Kidney glomerular epithelial cell (primary cell): ENCODE measurements at regions not wholly inside any gene's neighbourhood (a gene's known extent, or its start where the extent isn't known, plus 50 kb on each side); places are given as distances from the start of the nearest gene placed in this dataset.

Experiments
- DNase-seq: peaks from one replicate; lab custom pipeline; 2025; lab: John Stamatoyannopoulos, UW

- no peak for DNase-seq
These were observed 194.8 kb upstream of the PRSS16 start for GRCh38 chr6:27052731-27053082.

GRCh38 chr6:27053738-27054137 lies 193.8 kb upstream of the PRSS16 start:
- DNase-seq, result peak; percentile 41

- no peak for DNase-seq
These were observed 190.9 kb upstream of the PRSS16 start for GRCh38 chr6:27056615-27057014.

DNA sequence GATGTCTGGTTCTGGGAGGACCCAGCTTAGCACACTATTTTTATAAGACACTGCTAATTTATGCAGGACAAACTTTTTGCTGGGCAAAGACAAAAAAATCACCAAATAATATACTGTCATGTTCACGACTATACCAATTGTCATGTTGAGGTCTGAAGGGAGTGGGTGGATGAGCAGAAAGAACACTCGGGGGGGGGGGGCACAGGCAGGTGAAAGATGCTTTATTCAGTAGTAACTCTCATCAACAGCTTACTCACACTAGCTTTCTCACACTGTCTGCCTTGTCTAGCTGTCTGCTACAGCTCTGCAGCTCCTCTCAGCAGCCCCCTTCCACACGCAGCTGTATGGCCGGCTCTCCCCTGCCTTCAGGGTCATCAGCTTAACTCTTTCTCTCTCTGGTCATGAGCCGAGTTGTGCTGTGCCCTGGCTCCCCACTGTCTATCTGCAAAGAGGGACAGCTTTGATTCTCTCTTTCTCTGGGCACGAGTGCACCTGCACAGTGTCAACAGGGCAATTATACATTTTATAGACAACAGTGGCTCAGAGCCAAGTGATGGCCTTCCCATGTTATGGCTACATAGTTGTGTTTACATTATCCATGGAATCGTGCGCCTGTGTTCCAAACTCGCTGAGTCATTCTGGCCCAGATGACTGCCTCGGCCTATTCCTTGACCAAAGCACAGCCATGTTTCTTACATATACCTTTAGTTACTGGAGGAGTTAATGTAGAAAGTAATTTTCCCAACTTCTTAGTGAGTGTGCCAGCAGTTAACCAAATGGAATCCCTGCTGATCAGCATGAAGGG lies 187.7 kb upstream of the PRSS16 start:
- DNase-seq, result no peak

- no peak for DNase-seq
These were observed 186.1 kb upstream of the PRSS16 start for GRCh38 chr6:27061235-27061993.

GRCh38 chr6:27062755-27063154 lies 184.7 kb upstream of the PRSS16 start:
- no peak for DNase-seq

DNA sequence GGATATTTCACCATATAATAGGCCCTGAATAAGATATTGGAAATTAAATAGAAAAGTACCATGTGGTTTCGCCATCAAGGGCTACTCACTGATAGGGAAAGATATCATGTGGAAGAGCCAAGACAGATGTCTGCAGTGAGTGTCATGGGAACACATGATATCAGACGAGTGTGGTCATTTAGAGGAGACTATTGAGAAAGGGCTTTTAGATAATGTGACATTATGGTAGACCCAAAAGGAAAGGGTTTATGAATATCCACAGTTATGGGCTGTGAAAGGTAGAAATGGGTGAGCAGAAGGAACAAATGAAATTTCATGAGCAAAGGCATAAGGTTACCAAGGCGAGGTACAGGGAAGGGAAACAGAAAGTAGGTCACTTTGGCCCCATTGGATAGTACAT lies 182.3 kb upstream of the PRSS16 start:
- no peak for DNase-seq

GRCh38 chr6:27066381-27066780 lies 181.1 kb upstream of the PRSS16 start:
- no peak for DNase-seq

DNA sequence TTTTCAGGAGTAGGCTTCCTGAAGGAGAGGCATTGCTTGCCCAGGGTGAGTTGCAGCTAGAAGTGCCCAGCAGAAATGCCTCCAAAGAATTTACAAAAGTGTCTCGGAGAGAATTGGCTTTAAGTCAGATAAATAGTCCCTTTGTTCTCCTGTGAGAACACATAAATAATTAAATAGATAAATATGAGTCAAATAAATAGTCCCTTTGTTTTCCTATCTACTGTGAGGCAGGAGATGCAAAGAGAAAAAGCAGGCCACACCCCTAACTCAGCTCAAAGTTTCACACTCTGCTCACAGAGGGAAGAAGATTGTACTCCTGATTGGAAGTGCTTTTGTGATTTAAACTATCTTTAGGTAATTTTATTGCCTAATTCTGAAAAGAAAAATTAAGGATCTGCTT lies 180.7 kb upstream of the PRSS16 start:
- DNase-seq, result no peak

DNA sequence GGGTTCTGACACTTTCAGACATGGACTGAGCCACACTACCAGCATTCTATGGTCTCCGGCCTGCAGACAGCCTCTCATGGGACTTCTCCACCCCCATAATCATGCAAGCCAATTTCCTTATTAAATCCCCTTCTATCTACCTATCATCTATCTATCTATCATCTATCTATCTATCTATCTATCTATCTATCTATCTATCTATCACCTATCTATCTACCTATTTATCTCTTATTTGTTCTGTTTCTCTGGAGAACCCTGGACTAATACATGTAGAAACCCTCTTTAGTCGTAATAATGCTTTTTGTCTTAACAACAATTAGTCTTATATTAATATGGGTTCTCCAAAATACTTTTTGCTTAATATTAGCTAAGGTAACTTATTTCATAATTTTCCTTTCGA lies 174.1 kb upstream of the PRSS16 start:
- no peak for DNase-seq

DNA sequence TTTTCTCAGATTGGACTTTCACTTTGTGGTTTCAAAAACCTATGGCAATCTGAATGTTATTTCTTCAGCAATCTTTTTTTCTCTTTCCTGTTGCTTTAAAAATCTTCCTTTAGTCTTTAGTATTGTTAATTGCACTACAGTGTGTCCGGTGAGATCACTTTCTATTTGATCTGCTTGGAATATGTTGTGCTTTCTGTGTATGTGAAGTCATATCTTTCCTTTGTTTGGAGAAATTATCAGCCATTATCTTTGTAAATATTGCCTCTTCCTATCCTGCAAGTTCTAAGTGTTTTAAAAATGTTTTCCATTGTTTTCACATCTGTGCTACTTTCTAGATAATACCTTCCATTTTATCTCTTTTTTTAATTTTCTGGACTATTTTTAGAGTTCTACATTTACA lies 171.4 kb upstream of the PRSS16 start:
- DNase-seq, result no peak

DNA sequence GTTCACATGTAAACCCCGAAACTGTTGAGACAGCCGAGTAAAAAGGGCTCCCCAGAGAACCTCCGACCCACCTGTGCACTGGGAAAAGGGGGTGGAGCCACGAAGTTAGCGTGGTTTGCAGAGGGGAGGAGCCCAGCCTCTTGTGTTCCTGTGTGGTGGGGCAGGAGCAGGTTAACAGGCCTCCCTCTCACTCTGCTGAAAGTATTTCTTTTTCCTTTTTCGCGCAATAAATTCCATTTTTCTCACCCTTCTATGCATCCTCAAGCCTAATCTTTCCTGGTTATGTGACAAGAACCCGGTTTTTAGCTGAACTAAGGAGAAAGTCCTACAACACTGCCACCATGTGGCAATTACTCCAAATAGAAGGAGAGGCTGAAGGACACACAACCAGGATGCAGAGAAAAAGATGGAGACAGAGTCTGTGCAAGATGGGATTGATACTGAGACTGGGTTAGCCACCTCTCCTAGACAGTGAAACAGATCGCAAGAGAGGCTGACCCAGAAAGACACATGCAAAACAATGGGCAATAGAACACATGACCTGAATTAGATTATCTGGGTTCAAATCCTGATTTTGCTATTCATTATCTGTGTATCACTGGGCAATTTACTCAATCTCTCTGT lies 168.7 kb upstream of the PRSS16 start:
- peak; percentile 70 for DNase-seq

DNA sequence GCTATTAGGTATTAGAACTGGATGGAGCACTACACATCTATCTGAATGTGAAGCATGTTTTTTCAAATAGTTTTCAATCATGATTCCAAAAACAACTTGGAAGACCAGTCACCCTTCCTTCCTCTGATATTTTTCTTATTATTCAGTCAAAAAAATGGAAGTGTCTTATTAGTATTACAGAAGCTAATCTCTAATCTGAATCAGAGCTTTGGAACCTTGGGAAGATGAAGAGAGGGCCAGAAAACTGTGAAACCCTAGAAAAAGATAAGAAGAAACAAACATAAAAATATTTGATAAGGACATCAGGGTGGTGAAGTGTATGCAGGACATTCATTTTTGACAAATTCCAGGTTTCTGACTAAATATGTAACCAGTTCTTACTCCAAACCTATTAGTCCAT lies 166.3 kb upstream of the PRSS16 start:
- no peak for DNase-seq

GRCh38 chr6:27081931-27082330 lies 165.6 kb upstream of the PRSS16 start:
- DNase-seq, result no peak

DNA sequence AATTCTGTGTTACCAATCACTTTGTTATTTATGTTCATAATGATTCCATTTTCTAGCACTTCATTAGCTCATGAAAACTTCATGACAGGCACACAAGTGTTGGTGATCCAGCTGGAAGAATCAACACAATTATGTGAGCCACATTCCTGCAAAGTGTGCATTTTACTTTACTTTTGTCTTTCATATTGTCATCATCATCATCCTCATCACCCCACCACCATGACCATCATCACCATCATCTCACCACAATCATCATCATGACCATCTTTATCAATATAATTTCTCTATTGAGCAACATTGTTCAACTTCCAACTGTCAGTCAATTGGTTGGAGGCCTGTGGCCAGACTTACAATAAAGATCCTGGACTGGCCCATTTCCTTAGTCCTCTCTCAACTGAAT lies 159.4 kb upstream of the PRSS16 start:
- no peak for DNase-seq

DNA sequence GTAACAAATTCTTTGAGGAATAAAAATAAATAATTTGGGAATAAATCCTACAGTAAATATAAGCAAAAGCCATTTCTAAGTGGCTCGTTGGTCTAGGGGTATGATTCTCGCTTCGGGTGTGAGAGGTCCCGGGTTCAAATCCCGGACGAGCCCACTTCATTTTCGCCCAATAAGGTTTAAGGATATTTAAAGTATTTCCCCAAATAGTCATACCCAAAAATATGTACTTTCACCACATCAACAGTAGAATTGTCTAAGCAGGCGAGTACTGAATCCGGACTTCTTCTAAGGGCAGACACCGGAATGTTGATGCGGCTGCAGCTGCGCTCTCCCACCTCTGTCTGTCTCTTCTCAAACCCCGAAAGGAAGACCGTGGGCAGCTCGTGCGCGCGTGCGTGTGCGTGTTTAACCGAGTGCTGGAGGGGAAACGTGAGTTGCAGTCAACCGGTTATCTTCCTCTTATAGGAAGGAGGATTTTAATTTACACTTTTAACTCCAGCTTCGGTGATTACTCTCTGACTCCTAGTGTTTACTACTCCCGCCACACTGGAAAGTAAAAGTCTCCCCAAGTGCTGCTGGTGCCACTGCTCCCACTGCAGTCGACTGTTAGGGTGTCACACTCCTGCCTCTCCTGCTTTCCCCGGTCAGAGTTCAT lies 155.7 kb upstream of the PRSS16 start:
- DNase-seq, result peak; percentile 88

DNA sequence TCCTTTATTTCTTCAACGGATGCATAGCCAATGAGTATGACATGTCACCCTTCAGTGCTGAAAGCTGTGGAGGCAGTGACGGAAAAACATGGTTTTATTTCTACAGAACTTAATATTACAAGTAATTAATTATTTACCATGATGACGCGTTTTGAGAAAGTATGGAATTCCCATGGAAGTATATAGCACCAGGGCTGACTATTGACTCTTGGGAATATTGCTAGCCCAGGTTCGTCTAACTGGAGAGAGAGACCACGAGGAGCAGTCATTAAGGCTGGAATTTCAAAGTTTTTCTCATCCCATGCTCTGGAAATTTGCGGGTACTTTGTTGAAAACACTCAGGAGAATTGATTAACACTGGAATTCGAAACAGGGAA lies 155.2 kb upstream of the PRSS16 start:
- DNase-seq, result no peak

GRCh38 chr6:27095914-27096313 lies 151.6 kb upstream of the PRSS16 start:
- DNase-seq, result no peak

DNA sequence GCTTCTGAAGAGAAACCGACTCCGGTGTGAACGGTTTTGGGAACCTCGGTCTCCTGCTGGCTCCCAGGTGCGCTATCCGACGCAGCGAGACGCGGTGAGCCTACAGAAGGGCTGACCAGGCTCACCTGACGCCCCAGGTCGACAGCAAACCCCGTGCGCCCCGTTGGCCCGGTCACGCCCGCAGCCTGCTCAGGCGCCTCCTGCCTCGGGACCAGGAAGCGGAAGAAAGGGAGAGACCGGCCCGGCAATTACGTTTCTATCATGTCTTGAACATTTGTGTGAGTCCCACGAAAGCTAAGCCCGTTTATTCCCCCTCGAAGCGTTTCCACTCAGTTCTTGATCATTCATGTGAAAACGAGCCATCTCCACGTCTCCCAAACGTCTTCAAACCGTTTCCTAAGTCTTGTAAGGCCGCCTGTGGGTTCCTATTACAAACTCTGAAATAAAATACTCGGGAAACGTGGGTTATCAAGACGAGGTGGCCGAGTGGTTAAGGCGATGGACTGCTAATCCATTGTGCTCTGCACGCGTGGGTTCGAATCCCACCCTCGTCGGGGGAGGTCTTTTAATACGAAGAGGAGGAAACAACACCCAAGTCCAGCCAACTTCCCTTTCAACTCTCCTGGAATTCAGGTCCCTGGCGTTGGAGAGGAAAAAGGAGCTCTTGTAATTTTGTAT lies 150.5 kb upstream of the PRSS16 start:
- DNase-seq, result peak; percentile 63

DNA sequence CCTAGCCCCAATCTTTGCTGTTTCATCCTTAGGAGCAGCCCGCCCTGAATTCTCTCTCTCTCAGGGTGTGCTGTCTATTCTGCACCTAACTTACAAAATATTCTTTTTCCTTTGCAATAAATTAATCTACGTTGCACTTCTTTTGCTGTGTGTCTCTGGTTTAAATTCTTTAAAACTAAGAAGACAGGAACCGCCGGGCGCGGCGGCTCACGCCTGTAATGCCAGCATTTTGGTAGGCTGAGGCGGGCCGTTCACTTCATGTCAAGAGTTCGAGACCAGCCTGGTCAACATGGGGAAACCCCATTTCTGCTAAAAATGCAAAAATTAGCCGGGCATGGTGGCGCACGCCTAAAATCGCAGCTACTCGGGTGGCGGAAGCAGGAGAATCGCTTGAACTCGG lies 148.5 kb upstream of the PRSS16 start:
- no peak for DNase-seq

GRCh38 chr6:27100921-27101320 lies 146.6 kb upstream of the PRSS16 start:
- DNase-seq, result no peak

DNA sequence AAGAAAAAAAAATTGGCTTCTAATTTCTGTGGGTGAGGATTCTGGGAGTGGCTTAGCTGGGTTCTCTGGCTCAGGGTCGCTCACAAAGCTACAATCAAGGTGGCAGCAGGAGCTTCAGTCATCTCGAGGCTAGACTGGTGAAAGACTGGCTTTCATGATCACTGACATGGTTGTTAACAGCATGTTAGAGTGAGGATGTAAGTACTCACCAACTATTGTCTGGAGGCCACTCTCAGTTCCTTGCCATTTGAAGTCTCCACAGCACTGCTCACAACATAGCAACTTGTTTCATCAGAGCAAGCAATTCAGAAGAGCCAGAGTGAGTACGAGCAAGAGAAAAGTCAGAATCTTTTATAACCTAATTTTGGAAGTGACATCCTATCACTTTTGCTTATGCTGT lies 145.7 kb upstream of the PRSS16 start:
- no peak for DNase-seq
